ENCODE measurements at regions not wholly inside any gene's neighbourhood (a gene's known extent, or its start where the extent isn't known, plus 50 kb on each side); places are given as distances from the start of the nearest gene placed in this dataset.

DNA sequence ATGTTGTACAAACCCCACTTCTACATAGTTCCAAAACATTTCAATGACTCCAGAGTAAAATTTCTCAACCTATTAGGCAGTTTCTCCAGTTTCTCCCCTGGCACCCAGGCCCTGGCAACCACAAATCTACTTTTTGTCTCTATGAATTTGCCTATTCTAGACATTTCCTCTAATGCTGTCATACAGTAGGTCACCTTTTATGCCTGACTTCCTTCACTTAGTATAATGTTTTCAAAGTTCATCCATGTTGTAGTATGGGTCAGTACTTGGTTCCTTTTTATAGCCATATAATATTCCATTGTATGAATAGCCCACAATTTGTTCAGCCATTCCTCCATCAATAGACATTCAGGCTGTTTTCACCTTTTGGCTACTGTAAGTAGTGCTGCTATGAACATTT, 67.0 kb downstream of the SPRING1 start:
- H3K27ac ChIP-seq (ENCODE audit: low read depth, low read length): no peak overlapping the region
- ChIA-PET CTCF (ENCODE audit: partially characterized antibody) (interaction anchor here (1.1 to 1.8 kb wide), 2 partner anchors 10 to 436 kb away, joined by 3 to 5 read pairs; no protein-coding TSS in a partner anchor), POLR2A (ENCODE audit: partially characterized antibody) (interaction anchor here (0.7 kb wide), 1 partner anchor 432 kb away, joined by 4 read pairs; no protein-coding TSS in a partner anchor)
- H3K4ac ChIP-seq (replicated peaks; ENCODE audit: insufficient read length, low read depth, low read length): no peak overlapping the region
- H3K27me3 ChIP-seq (replicated peaks in 1 of 4; ENCODE audit: control insufficient read depth in 3 of 4, extremely low read depth in 1 of 4, insufficient read depth in 3 of 4, low read length in 3 of 4): no peaks in the 10 kb centered on the region
- H3K56ac ChIP-seq (replicated peaks; ENCODE audit: insufficient read length, low read depth, low read length): no peak overlapping the region
- no peak overlapping the region for H4K8ac ChIP-seq (ENCODE audit: extremely low read depth, insufficient read depth, low read length)
- H3K4me2 ChIP-seq (ENCODE audit: insufficient read depth in 1 of 2, low read depth in 2 of 2, low read length in 2 of 2): no peak overlapping the region
- H3K9me3 ChIP-seq (ENCODE audit: insufficient read depth in 2 of 2, low read depth in 1 of 2, low read length in 1 of 2): no peaks in the 10 kb centered on the region
- peaks cover 1 to 5% (median 3%) of the 10 kb centered on the region in 4 experiments; a peak in 4 of 7 replicates for H3K4me1 ChIP-seq (replicated peaks in 1 of 4; ENCODE audit: control insufficient read depth in 3 of 4, insufficient read depth in 4 of 4, low read length in 3 of 4)
- H2BK5ac ChIP-seq (ENCODE audit: low read depth, low read length): no peak overlapping the region
- no peak overlapping the region for H2AK5ac ChIP-seq (ENCODE audit: low read depth, low read length)
- no peaks in the 10 kb centered on the region for H3K36me3 ChIP-seq (ENCODE audit: control insufficient read depth in 2 of 4, insufficient read depth in 4 of 4, low read length in 3 of 4)
- no peak overlapping the region for H2AFZ ChIP-seq (ENCODE audit: low read length)
- no peak overlapping the region for H3K23ac ChIP-seq (ENCODE audit: insufficient read length)
- H3K79me1 ChIP-seq (ENCODE audit: low read depth, low read length): no peaks in the 10 kb centered on the region
- DNase-seq (ENCODE audit: low read depth in 1 of 2, low spot score in 2 of 2): no peak
- no peak overlapping the region for H2BK15ac ChIP-seq (ENCODE audit: low read length)
- no peaks in the 10 kb centered on the region for H3K79me2 ChIP-seq (ENCODE audit: control insufficient read depth in 1 of 2, insufficient read depth in 2 of 2, low read length in 2 of 2)
- H4K91ac ChIP-seq (replicated peaks; ENCODE audit: insufficient read length, low read length): no peak overlapping the region
- no peak overlapping the region for H2BK120ac ChIP-seq (replicated peaks; ENCODE audit: low read depth, low read length)
- H3K9ac ChIP-seq (replicated peaks in 1 of 4; ENCODE audit: extremely low read depth in 1 of 4, low read depth in 3 of 4, low read length in 3 of 4): no peak overlapping the region
- peaks cover 1% of the 10 kb centered on the region; the same call in 1 of the 2 replicates for H3K23me2 ChIP-seq (ENCODE audit: low read depth, low read length)
- H3K18ac ChIP-seq (ENCODE audit: extremely low read depth, low read length): no peak overlapping the region
- no peak overlapping the region for H3K4me3 ChIP-seq (ENCODE audit: extremely low read depth in 1 of 4, insufficient read depth in 2 of 4, low read depth in 3 of 4, low read length in 4 of 4)
- no peak overlapping the region for H2BK20ac ChIP-seq (ENCODE audit: low read length)
- H4K20me1 ChIP-seq (replicated peaks in 1 of 2; ENCODE audit: control insufficient read depth in 1 of 2, insufficient read depth in 2 of 2, low read length in 2 of 2): no peaks in the 10 kb centered on the region
- no peak overlapping the region for H4K5ac ChIP-seq (ENCODE audit: insufficient read length, low read depth, low read length)
- no peak for FAIRE-seq
- no peak overlapping the region for H2BK12ac ChIP-seq (ENCODE audit: low read depth, low read length)
- no peak overlapping the region for H3K14ac ChIP-seq (ENCODE audit: insufficient read length)
- TF ChIP-seq JUN (IDR thresholded peaks at IDR 0.05; ENCODE audit: low read depth, low read length): no peak
- TF ChIP-seq POU5F1 (IDR thresholded peaks at IDR 0.05; ENCODE audit: low read depth, low read length): no peak
- TF ChIP-seq HDAC6 (IDR thresholded peaks at IDR 0.05; ENCODE audit: low read depth, low read length): no peak
- no peak for TF ChIP-seq GABPA (IDR thresholded peaks at IDR 0.05; ENCODE audit: borderline replicate concordance, insufficient read depth, low read length)
- no peak for TF ChIP-seq SUZ12 (IDR thresholded peaks at IDR 0.05; ENCODE audit: low read length)
- TF ChIP-seq ASH2L (IDR thresholded peaks at IDR 0.05; ENCODE audit: low read length): no peak
- no peak for TF ChIP-seq CREB1 (IDR thresholded peaks at IDR 0.05)
- TF ChIP-seq KDM4A (IDR thresholded peaks at IDR 0.05; ENCODE audit: low read depth, low read length, severe bottlenecking): no peak
- no peak for TF ChIP-seq CTCF (IDR thresholded peaks at IDR 0.05; ENCODE audit: control extremely low read depth in 1 of 3, insufficient read depth in 1 of 3, low read depth in 1 of 3, low read length in 3 of 3)
- no peak for TF ChIP-seq HDAC2 (IDR thresholded peaks at IDR 0.05; ENCODE audit: borderline replicate concordance in 1 of 2, low read depth in 2 of 2, low read length in 2 of 2)
- no peak for TF ChIP-seq POLR2AphosphoS5 (IDR thresholded peaks at IDR 0.05; ENCODE audit: low read depth, low read length)
- no peak for TF ChIP-seq RBBP5 (IDR thresholded peaks at IDR 0.05; ENCODE audit: borderline replicate concordance, low read depth, low read length)
- TF ChIP-seq ZNF274 (IDR thresholded peaks at IDR 0.05; ENCODE audit: borderline replicate concordance, extremely low read depth, low read length): no peak

All from H1 (cell line).